HCT116 (cell line): ENCODE measurements at regions not wholly inside any gene's neighbourhood (a gene's known extent, or its start where the extent isn't known, plus 50 kb on each side); places are given as distances from the start of the nearest gene placed in this dataset.

Source experiments
- ATAC-seq: fragments of 200-7000 bp; cut with Tn5 transposase; 2 replicates; pipeline ENCODE4 v1.9.1; 2020; ENCODE audit warnings: mild to moderate bottlenecking, moderate library complexity
- BruUV-seq: library from RNA; stranded (reverse); fragments of 400-500 nt; replicated peaks from 2 replicates; lab custom pipeline; 2021; lab: Mats Ljungman, UMichigan
- CTCF ChIA-PET: fragments of 300-600 bp; sonication (Branson Sonifier 250); formaldehyde crosslinking; loops from one replicate; lab custom pipeline; 2021; ENCODE audit warnings: antibody characterized with exemption; lab: Charles Lee
- POLR2A ChIA-PET: fragments of 300-600, 350-600 bp; sonication (Branson Sonifier 250); formaldehyde crosslinking; loops from one replicate; lab custom pipeline; 2021; ENCODE audit warnings: antibody characterized with exemption; lab: Charles Lee
- RAD21 ChIA-PET, 2 experiments: fragments of 300-600 bp; sonication (Branson Sonifier 250); formaldehyde crosslinking; loops; one replicate each; lab custom pipeline; 2023; ENCODE audit warnings: low total read pairs in 2 of 2; ENCODE audit not compliant: uncharacterized antibody in 2 of 2, unreplicated experiment in 2 of 2, low non-redundant PET in 1 of 2; lab: Charles Lee
- DNase-seq: peaks from one replicate; pipeline ENCODE4 v3.0.0-alpha.2; 2010; ENCODE audit warnings: low read depth, low spot score
- H2AFZ ChIP-seq: fragments of 200-600 bp; shearing (Covaris generic), sonication (generic); 2 replicates; pipeline ENCODE4 v1.6.1; 2017; ENCODE audit warnings: low read depth, mixed run types, mixed read lengths, antibody characterized with exemption, low read length; ENCODE audit not compliant: poor library complexity, severe bottlenecking
- H3K27ac ChIP-seq: 2 replicates; pipeline ENCODE4 v1.5.1; 2012; ENCODE audit warnings: low read depth, low read length
- H3K27me3 ChIP-seq: fragments of 200-600 bp; sonication (generic); 2 replicates; pipeline ENCODE4 v1.6.1; 2016; ENCODE audit warnings: mixed run types, low read length, mixed read lengths; ENCODE audit not compliant: insufficient read depth
- H3K36me3 ChIP-seq, 2 experiments: fragments of 200-500 bp in 1 of 2; fragments of 200-600 bp in 1 of 2; sonication (Bioruptor generic) in 1 of 2; sonication (generic) in 1 of 2; 2 replicates each; pipeline versions ENCODE4 v1.5.1 to v1.6.1; 2014 to 2016; ENCODE audit warnings: low read length in 2 of 2, inconsistent platforms in 1 of 2, mixed read lengths in 1 of 2, mixed run types in 1 of 2; ENCODE audit not compliant: insufficient read depth in 2 of 2, control insufficient read depth in 1 of 2
- H3K4me1 ChIP-seq, 2 experiments: fragments of 200-600 bp in 1 of 2; sonication (generic) in 1 of 2; 2 replicates each; pipeline versions ENCODE4 v1.5.1 to v1.6.1; 2012 to 2017; ENCODE audit warnings: low read length in 2 of 2, inconsistent platforms in 1 of 2, mild to moderate bottlenecking in 1 of 2, mixed read lengths in 1 of 2, mixed run types in 1 of 2, moderate library complexity in 1 of 2; ENCODE audit not compliant: insufficient read depth in 2 of 2, control insufficient read depth in 1 of 2
- H3K4me2 ChIP-seq: fragments of 200-600 bp; sonication (generic); 2 replicates; pipeline ENCODE4 v1.6.1; 2017; ENCODE audit warnings: mixed run types, low read length, mixed read lengths
- H3K4me3 ChIP-seq, 2 experiments: fragments of 200-600 bp in 1 of 2; sonication (generic) in 1 of 2; replicated peaks in 1 of 2; 2 replicates each; pipeline ENCODE4 v1.5.1; 2011 to 2016; ENCODE audit warnings: low read length in 2 of 2, control low read depth in 1 of 2, low read depth in 1 of 2, mild to moderate bottlenecking in 1 of 2, mixed read lengths in 1 of 2, mixed run types in 1 of 2
- H3K79me2 ChIP-seq: fragments of 200-600 bp; sonication (generic); 2 replicates; pipeline ENCODE4 v1.6.1; 2017; ENCODE audit warnings: mild to moderate bottlenecking, mixed run types, low read length, moderate library complexity, mixed read lengths; ENCODE audit not compliant: insufficient read depth
- H3K9ac ChIP-seq: fragments of 200-600 bp; sonication (generic); 2 replicates; pipeline ENCODE4 v1.6.1; 2016; ENCODE audit warnings: low read length, mixed read lengths
- H3K9me2 ChIP-seq: fragments of 200-600 bp; sonication (generic), shearing (Covaris generic); 2 replicates; pipeline ENCODE4 v1.6.1; 2017; ENCODE audit warnings: mixed run types, mild to moderate bottlenecking, moderate library complexity; ENCODE audit not compliant: insufficient read depth
- H3K9me3 ChIP-seq, 2 experiments: fragments of 200-500 bp in 1 of 2; fragments of 200-600 bp in 1 of 2; sonication (Bioruptor generic) in 1 of 2; sonication (generic) in 1 of 2; 2 replicates each; pipeline ENCODE4 v1.6.1; 2014 to 2017; ENCODE audit warnings: low read length in 2 of 2, mixed read lengths in 2 of 2, inconsistent platforms in 1 of 2, low read depth in 1 of 2, mild to moderate bottlenecking in 1 of 2, mixed run types in 1 of 2, moderate library complexity in 1 of 2; ENCODE audit not compliant: control insufficient read depth in 1 of 2, insufficient read depth in 1 of 2
- H4K20me1 ChIP-seq: fragments of 200-600 bp; sonication (generic), shearing (Covaris generic); 2 replicates; pipeline ENCODE4 v1.6.1; 2017; ENCODE audit warnings: mixed run types, mild to moderate bottlenecking, moderate library complexity; ENCODE audit not compliant: insufficient read depth
- ELF1 ChIP-seq: IDR thresholded peaks from 2 replicates; pipeline ENCODE4 v1.6.1; 2012; ENCODE audit warnings: low read depth, borderline replicate concordance
- EZH2 ChIP-seq: fragments of 200-600 bp; sonication (generic); IDR thresholded peaks from 2 replicates; pipeline ENCODE4 v1.6.1; 2017; ENCODE audit warnings: antibody characterized with exemption, mixed run types
- POLR2A ChIP-seq: IDR thresholded peaks from 2 replicates; pipeline ENCODE4 v1.7.0; 2011; ENCODE audit warnings: borderline replicate concordance; ENCODE audit not compliant: insufficient read depth, insufficient read length; ENCODE audit errors: extremely low read depth
- POLR2AphosphoS5 ChIP-seq: IDR thresholded peaks from 2 replicates; pipeline ENCODE4 v1.6.1; 2011; ENCODE audit warnings: mild to moderate bottlenecking, low read depth, low read length, moderate library complexity
- SIN3A ChIP-seq: IDR thresholded peaks from 2 replicates; pipeline ENCODE4 v1.6.1; 2012; ENCODE audit warnings: low read depth
- SRF ChIP-seq: IDR thresholded peaks from 2 replicates; pipeline ENCODE4 v1.6.1; 2012; ENCODE audit warnings: low read depth
- intact Hi-C: fragments of 100-400 bp; cut with micrococcal nuclease; formaldehyde crosslinking; loops from 2 replicates; pipeline ENCODE4 v1.10.0; 2022
- TF ChIP-seq, protein P1 (sequence below): IDR thresholded peaks from 2 replicates; pipeline ENCODE4 v1.6.1; 2012
- TF ChIP-seq, protein P2 (sequence below), 3 experiments: fragments of 200-600 bp in 1 of 3; sonication (generic) in 1 of 3; IDR thresholded peaks in 2 of 3; conservative IDR thresholded peaks in 1 of 3; 2 replicates each; pipeline ENCODE4 v1.5.1; 2012 to 2017; ENCODE audit warnings: low read depth in 2 of 3, low read length in 2 of 3, antibody characterized with exemption in 1 of 3, borderline replicate concordance in 1 of 3, control low read depth in 1 of 3, mild to moderate bottlenecking in 1 of 3, mixed read lengths in 1 of 3, mixed run types in 1 of 3, moderate library complexity in 1 of 3; ENCODE audit not compliant: insufficient read depth in 1 of 3

DNA sequence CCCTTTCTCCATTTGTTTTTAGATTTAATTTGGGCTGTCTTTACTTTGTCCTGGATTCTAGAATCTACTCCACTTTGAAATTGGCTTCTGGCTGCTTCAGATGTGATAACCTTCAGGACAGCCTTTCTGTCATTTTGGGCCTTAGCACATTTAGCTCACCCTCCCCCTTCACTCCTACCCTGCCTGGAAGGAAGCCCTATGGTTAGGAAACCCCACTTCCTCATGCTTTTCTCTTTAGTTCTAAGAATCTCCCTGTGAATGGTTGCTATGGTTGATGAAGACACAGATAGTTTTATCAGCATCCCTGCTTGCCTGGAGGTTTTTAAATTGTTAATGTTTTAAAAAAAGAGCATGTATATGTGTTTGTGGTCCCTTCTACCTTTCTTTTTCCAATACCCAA, 100.7 kb upstream of the PTPN13 start:
- BruUV-seq: no TSS peak
- Histone ChIP-seq H3K4me1 (no peaks in the 10 kb centered on the region), H2AFZ (no peak overlapping the region), H3K9me3 (no peaks in the 10 kb centered on the region), H3K9ac (no peak overlapping the region), H3K36me3 (no peaks in the 10 kb centered on the region), H3K4me3 (no peak overlapping the region), H3K4me2 (no peak overlapping the region), H3K9me2 (no peaks in the 10 kb centered on the region), H3K79me2 (no peaks in the 10 kb centered on the region), H3K27me3 (no peaks in the 10 kb centered on the region), H3K27ac (no peak overlapping the region), H4K20me1 (no peaks in the 10 kb centered on the region)
- TF ChIP-seq ELF1 (no peak), EZH2 (no peak), SIN3A (no peak), POLR2A (no peak), POLR2AphosphoS5 (no peak), SRF (no peak)
- TF ChIP-seq, protein P1, sequence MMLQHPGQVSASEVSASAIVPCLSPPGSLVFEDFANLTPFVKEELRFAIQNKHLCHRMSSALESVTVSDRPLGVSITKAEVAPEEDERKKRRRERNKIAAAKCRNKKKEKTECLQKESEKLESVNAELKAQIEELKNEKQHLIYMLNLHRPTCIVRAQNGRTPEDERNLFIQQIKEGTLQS: no peak
- TF ChIP-seq, protein P2, sequence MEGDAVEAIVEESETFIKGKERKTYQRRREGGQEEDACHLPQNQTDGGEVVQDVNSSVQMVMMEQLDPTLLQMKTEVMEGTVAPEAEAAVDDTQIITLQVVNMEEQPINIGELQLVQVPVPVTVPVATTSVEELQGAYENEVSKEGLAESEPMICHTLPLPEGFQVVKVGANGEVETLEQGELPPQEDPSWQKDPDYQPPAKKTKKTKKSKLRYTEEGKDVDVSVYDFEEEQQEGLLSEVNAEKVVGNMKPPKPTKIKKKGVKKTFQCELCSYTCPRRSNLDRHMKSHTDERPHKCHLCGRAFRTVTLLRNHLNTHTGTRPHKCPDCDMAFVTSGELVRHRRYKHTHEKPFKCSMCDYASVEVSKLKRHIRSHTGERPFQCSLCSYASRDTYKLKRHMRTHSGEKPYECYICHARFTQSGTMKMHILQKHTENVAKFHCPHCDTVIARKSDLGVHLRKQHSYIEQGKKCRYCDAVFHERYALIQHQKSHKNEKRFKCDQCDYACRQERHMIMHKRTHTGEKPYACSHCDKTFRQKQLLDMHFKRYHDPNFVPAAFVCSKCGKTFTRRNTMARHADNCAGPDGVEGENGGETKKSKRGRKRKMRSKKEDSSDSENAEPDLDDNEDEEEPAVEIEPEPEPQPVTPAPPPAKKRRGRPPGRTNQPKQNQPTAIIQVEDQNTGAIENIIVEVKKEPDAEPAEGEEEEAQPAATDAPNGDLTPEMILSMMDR (IDR thresholded peaks at IDR 0.05 in 2 of 3, conservative IDR thresholded peaks at IDR 0.05 in 1 of 3; ENCODE audit: borderline replicate concordance in 1 of 3, insufficient read depth in 1 of 3, low read depth in 2 of 3, low read length in 2 of 3): no peak
- CTCF ChIA-PET: no interaction called here
- intact Hi-C loops: loop anchor here (10.0 kb wide), 2 partner anchors 741 to 971 kb away; no protein-coding TSS in a partner anchor
- POLR2A ChIA-PET: no interaction called here
- DNase-seq (no peak), ATAC-seq (no peak)
- RAD21 ChIA-PET: no interaction called here
